Gastrocnemius medialis (tissue), 4 donors: ENCODE measurements at regions not wholly inside any gene's neighbourhood (a gene's known extent, or its start where the extent isn't known, plus 50 kb on each side); places are given as distances from the start of the nearest gene placed in this dataset.

Experiments
- ATAC-seq, 2 donors: fragments of 150-250 bp; one replicate each; pipeline ENCODE4 v1.9.1; 2016
- DNase-seq, 2 donors: peaks; one replicate each; pipeline ENCODE4 v3.0.0-alpha.2; 2019
- H3K27ac ChIP-seq, 4 donors: fragments of 200-600 bp; sonication (generic); 1 replicate in 1 of 4; 2 replicates in 3 of 4; pipeline ENCODE4 v1.5.1; 2016 to 2018; ENCODE audit warnings: mild to moderate bottlenecking in 2 of 4, moderate library complexity in 1 of 4
- H3K27me3 ChIP-seq, 3 donors: fragments of 200-600 bp; sonication (generic) in 2 of 3; 1 replicate in 1 of 3; 2 replicates in 2 of 3; pipeline versions ENCODE4 v1.5.1 to v1.6.0; 2016 to 2019; ENCODE audit warnings: mild to moderate bottlenecking in 1 of 3, moderate library complexity in 1 of 3
- H3K36me3 ChIP-seq, 2 donors: fragments of 200-600 bp; sonication (generic) in 1 of 2; one replicate each; pipeline ENCODE4 v1.5.1; 2017 to 2018
- H3K4me1 ChIP-seq, 2 donors: fragments of 200-600 bp; sonication (generic) in 1 of 2; one replicate each; pipeline ENCODE4 v1.5.1; 2016 to 2017; ENCODE audit warnings: mild to moderate bottlenecking in 2 of 2
- H3K4me3 ChIP-seq, 4 donors: fragments of 200-600 bp; sonication (generic) in 3 of 4; 1 replicate in 1 of 4; 2 replicates in 3 of 4; pipeline ENCODE4 v1.5.1; 2016 to 2019; ENCODE audit warnings: mild to moderate bottlenecking in 2 of 4
- H3K9me3 ChIP-seq, 3 donors: fragments of 200-600 bp; sonication (generic) in 2 of 3; 1 replicate in 1 of 3; 2 replicates in 2 of 3; pipeline ENCODE4 v1.5.1; 2016 to 2019
- POLR2A ChIP-seq, 2 donors: fragments of 450-650 bp; IDR thresholded peaks; one replicate each; pipeline ENCODE4 v1.6.1; 2017; ENCODE audit warnings: antibody characterized with exemption in 2 of 2, mild to moderate bottlenecking in 2 of 2, moderate library complexity in 2 of 2
- in situ Hi-C, 4 donors: fragments of 200-750 bp; cut with MboI; loops; one replicate each; pipeline versions ENCODE4 v1.15.0 to v1.8.0; 2017; ENCODE audit warnings: low sequenced_read_pairs in 4 of 4
- intact Hi-C: fragments of 100-400 bp; cut with DNase I; formaldehyde crosslinking; loops from one replicate; pipeline ENCODE4 v1.15.1; 2023; ENCODE audit warnings: low total_unique reads
- TF ChIP-seq, protein P1 (sequence below), 5 experiments: fragments of 450-650 bp in 3 of 5; fragments of 200-600 bp in 2 of 5; sonication (generic) in 2 of 5; IDR thresholded peaks in 4 of 5; conservative IDR thresholded peaks in 1 of 5; 1 replicate in 4 of 5; 2 replicates in 1 of 5; pipeline ENCODE4 v1.5.1; 2016 to 2019; ENCODE audit warnings: antibody characterized with exemption in 5 of 5, mild to moderate bottlenecking in 3 of 5, moderate library complexity in 3 of 5

DNA sequence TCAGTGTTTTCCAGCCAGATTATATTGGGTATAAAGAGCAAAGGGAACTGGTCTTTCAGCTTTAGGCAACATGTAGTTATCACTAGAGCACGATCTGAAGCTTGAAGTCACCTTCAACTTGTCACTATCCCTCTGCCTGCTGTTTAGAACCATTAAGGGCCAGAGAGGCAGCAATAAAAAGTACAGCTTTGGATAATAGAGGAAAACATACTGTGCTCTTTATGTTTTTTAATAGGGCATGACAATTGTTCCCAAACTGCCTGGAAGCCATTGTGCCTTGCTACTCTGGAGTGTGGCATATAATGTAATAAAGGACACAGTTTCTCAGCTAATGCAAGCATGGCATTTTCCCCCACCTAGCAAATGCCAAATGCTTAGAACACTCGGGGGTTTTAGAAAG is 1912.0 kb upstream of the RAG2 start:
- ATAC-seq (no peak), DNase-seq (no peak)
- no peaks in the 10 kb centered on the region for H3K27me3 ChIP-seq
- no peaks in the 10 kb centered on the region for H3K4me1 ChIP-seq
- H3K4me3 ChIP-seq, result no peak overlapping the region
- in situ Hi-C loops (no loop called here), intact Hi-C loops (no loop called here)
- H3K36me3 ChIP-seq, result no peaks in the 10 kb centered on the region
- H3K9me3 ChIP-seq, result no peaks in the 10 kb centered on the region
- TF ChIP-seq POLR2A (IDR thresholded peaks at IDR 0.05), result no peak
- TF ChIP-seq, protein P1, sequence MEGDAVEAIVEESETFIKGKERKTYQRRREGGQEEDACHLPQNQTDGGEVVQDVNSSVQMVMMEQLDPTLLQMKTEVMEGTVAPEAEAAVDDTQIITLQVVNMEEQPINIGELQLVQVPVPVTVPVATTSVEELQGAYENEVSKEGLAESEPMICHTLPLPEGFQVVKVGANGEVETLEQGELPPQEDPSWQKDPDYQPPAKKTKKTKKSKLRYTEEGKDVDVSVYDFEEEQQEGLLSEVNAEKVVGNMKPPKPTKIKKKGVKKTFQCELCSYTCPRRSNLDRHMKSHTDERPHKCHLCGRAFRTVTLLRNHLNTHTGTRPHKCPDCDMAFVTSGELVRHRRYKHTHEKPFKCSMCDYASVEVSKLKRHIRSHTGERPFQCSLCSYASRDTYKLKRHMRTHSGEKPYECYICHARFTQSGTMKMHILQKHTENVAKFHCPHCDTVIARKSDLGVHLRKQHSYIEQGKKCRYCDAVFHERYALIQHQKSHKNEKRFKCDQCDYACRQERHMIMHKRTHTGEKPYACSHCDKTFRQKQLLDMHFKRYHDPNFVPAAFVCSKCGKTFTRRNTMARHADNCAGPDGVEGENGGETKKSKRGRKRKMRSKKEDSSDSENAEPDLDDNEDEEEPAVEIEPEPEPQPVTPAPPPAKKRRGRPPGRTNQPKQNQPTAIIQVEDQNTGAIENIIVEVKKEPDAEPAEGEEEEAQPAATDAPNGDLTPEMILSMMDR (IDR thresholded peaks at IDR 0.05 in 4 of 5, conservative IDR thresholded peaks at IDR 0.05 in 1 of 5), result no peak
- no peak overlapping the region for H3K27ac ChIP-seq

DNA sequence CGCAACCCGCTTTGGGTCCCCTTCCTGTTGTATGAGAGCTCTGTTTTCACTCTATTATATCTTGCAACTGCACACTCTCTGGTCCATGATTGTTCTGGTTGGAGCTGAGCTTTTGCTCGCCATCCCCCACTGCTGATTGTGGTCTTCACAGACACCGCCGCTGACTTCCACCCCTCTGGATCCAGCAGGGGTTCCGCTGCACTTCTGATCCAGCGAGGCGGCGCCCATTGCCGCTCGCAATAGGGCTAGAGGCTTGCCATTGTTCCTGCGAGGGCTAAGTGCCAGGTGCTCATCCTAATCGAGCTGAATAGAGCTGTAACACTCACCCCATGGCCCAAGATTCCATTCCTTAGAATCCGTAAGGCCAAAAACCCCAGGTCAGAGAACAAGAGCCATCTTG is 1905.8 kb upstream of the RAG2 start:
- in situ Hi-C loops (no loop called here), intact Hi-C loops (no loop called here)
- Histone ChIP-seq H3K36me3 (no peaks in the 10 kb centered on the region), H3K4me1 (no peaks in the 10 kb centered on the region), H3K27ac (no peak overlapping the region), H3K4me3 (no peak overlapping the region), H3K9me3 (no peaks in the 10 kb centered on the region), H3K27me3 (no peaks in the 10 kb centered on the region)
- DNase-seq, result no peak
- ATAC-seq, result no peak
- TF ChIP-seq POLR2A (IDR thresholded peaks at IDR 0.05), result no peak
- TF ChIP-seq, protein P1 (IDR thresholded peaks at IDR 0.05 in 4 of 5, conservative IDR thresholded peaks at IDR 0.05 in 1 of 5), result no peak

DNA sequence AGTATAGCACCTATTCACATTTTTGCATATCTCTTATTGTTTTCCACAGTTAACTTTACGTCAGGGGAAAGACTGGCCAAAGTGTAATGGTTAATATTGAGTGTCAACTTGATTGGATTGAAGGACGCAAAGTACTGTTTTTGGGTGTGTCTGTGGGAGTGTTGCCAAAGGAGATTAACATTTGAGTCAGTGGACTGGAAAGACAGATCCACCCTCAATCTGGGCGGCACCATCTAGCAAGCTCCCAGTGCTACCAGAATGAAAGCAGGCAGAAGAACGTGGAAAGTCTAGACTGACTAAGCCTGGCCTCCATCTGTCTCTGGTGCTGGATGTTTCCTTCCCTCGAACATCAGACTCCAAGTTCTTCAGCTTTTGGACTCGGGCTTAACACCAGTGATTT is 1900.7 kb upstream of the RAG2 start:
- no peaks in the 10 kb centered on the region for H3K36me3 ChIP-seq
- in situ Hi-C loops, result no loop called here

DNA sequence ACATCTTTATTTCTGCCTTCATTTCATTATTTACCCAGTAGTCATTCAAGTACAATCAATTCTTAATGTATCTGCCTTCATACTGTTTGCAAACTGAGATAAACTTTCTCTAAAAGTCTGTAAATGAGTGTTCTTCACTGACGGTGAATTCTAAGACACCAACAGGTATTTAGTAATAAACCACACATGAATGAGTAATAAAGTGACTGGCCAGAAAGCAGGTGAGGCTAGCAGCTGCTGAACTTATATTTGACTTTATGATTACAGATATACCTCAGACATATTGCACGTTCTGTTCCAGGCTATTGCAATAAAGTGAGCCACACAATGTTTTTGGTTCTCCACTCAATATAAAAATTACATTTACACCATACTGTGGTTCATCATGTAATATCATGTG is 1894.0 kb upstream of the RAG2 start:
- ATAC-seq, result no peak
- no peaks in the 10 kb centered on the region for H3K4me1 ChIP-seq
- TF ChIP-seq POLR2A (IDR thresholded peaks at IDR 0.05), result no peak
- TF ChIP-seq, protein P1 (IDR thresholded peaks at IDR 0.05 in 4 of 5, conservative IDR thresholded peaks at IDR 0.05 in 1 of 5), result no peak
- in situ Hi-C loops, result no loop called here
- H3K9me3 ChIP-seq, result no peaks in the 10 kb centered on the region
- no peak overlapping the region for H3K27ac ChIP-seq
- DNase-seq, result no peak
- H3K4me3 ChIP-seq, result no peak overlapping the region
- intact Hi-C loops, result no loop called here
- H3K36me3 ChIP-seq, result no peaks in the 10 kb centered on the region
- H3K27me3 ChIP-seq, result no peaks in the 10 kb centered on the region

More for the DNA sequence above, 1900.7 kb upstream of the RAG2 start:
- DNase-seq, result no peak
- H3K4me1 ChIP-seq, result no peaks in the 10 kb centered on the region
- intact Hi-C loops, result no loop called here
- ATAC-seq, result no peak
- no peak overlapping the region for H3K27ac ChIP-seq
- H3K9me3 ChIP-seq, result no peaks in the 10 kb centered on the region
- H3K27me3 ChIP-seq, result no peaks in the 10 kb centered on the region
- TF ChIP-seq, protein P1 (IDR thresholded peaks at IDR 0.05 in 4 of 5, conservative IDR thresholded peaks at IDR 0.05 in 1 of 5), result no peak
- TF ChIP-seq POLR2A (IDR thresholded peaks at IDR 0.05), result no peak
- no peak overlapping the region for H3K4me3 ChIP-seq

DNA sequence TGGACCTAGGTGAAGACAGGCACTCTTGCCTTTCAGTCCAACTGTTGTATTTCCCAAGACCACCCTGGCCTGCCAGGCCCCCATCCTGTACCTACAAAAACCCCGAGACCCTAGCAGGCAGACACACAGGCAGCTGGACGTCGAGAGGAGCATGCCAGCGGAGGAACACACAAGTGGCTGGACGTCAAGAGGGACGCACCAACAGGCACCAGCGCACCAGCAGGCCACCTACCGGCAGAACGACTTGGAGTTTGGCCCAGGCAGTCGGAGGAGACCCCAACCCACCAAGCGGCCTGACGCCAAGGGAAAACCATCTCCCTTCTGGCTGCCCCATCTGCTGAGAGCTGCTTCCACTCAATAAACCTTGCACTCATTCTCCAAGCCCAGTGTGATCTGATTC is 1883.4 kb upstream of the RAG2 start:
- in situ Hi-C loops, result no loop called here
- Histone ChIP-seq H3K27me3 (no peaks in the 10 kb centered on the region), H3K4me1 (no peaks in the 10 kb centered on the region), H3K4me3 (no peak overlapping the region), H3K27ac (no peak overlapping the region), H3K9me3 (no peaks in the 10 kb centered on the region), H3K36me3 (no peaks in the 10 kb centered on the region)
- intact Hi-C loops, result no loop called here
- DNase-seq (no peak), ATAC-seq (no peak)
- TF ChIP-seq, protein P1 (IDR thresholded peaks at IDR 0.05 in 4 of 5, conservative IDR thresholded peaks at IDR 0.05 in 1 of 5), result no peak
- TF ChIP-seq POLR2A (IDR thresholded peaks at IDR 0.05), result no peak
